Ascending aorta (tissue), 2 donors: ENCODE measurements at regions not wholly inside any gene's neighbourhood (a gene's known extent, or its start where the extent isn't known, plus 50 kb on each side); places are given as distances from the start of the nearest gene placed in this dataset.
"Not testable (repeated sequence)": the region's sequence is repeated elsewhere in the genome, so short reads cannot be mapped to it uniquely, and the experiment has no call there.

Source experiments
- DNase-seq, 2 donors: peaks; one replicate each; pipeline ENCODE4 v3.0.0-alpha.2; 2019; ENCODE audit warnings: low spot score in 2 of 2
- H3K27ac ChIP-seq, 2 donors: fragments of 200-600 bp; sonication (generic); one replicate each; pipeline ENCODE4 v1.5.1; 2016 to 2017; ENCODE audit warnings: mild to moderate bottlenecking in 1 of 2
- H3K27me3 ChIP-seq: fragments of 200-600 bp; sonication (generic); one replicate; pipeline ENCODE4 v1.5.1; 2017
- H3K36me3 ChIP-seq, 2 donors: fragments of 200-600 bp; sonication (generic); one replicate each; pipeline ENCODE4 v1.5.1; 2016
- H3K4me1 ChIP-seq, 2 donors: fragments of 200-600 bp; sonication (generic); one replicate each; pipeline ENCODE4 v1.5.1; 2016 to 2017; ENCODE audit warnings: mild to moderate bottlenecking in 1 of 2
- H3K4me3 ChIP-seq, 2 donors: fragments of 200-600 bp; sonication (generic); one replicate each; pipeline ENCODE4 v1.5.1; 2016 to 2017; ENCODE audit warnings: mild to moderate bottlenecking in 1 of 2
- H3K9me3 ChIP-seq, 2 donors: fragments of 200-600 bp; sonication (generic); one replicate each; pipeline ENCODE4 v1.5.1; 2016
- intact Hi-C: fragments of 100-400 bp; cut with DNase I; formaldehyde crosslinking; loops from one replicate; pipeline ENCODE4 v1.15.1; 2023
- TF ChIP-seq, protein P1 (sequence below), 3 experiments: fragments of 200-600 bp in 2 of 3; fragments of 450-650 bp in 1 of 3; sonication (generic) in 2 of 3; IDR thresholded peaks; one replicate each; pipeline ENCODE4 v1.5.1; 2016 to 2019; ENCODE audit warnings: antibody characterized with exemption in 3 of 3, mild to moderate bottlenecking in 1 of 3, moderate library complexity in 1 of 3

DNA sequence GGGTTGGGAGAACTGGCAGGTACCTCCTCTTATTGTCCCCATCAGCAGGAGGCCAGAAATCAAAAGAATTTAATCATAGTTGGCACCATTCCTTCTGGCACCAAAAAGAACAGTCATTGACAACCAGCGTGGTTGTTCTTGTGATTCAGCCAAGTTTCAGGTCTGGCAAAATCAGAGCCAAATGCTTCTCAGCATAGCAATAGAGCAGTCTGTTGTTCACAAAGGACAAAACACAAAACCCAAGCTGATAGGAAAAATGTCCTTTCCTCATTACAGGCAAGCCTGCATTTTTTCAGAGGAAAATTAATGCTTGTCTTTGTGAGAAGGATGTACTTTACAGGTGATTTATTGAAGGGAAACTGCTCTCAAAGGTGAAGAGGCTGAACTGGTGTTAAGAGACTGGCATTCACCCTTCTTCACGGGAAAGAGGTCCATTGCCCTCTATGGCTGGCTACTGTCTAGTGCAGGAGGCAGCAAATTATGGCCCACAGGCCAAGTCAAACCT, 241.8 kb upstream of the ARHGAP42 start:
- no peaks in the 10 kb centered on the region for H3K36me3 ChIP-seq
- no peak overlapping the region for H3K27ac ChIP-seq
- no peaks in the 10 kb centered on the region for H3K4me1 ChIP-seq
- no peaks in the 10 kb centered on the region for H3K27me3 ChIP-seq
- no peaks in the 10 kb centered on the region for H3K9me3 ChIP-seq
- intact Hi-C loops: no loop called here
- TF ChIP-seq, protein P1, sequence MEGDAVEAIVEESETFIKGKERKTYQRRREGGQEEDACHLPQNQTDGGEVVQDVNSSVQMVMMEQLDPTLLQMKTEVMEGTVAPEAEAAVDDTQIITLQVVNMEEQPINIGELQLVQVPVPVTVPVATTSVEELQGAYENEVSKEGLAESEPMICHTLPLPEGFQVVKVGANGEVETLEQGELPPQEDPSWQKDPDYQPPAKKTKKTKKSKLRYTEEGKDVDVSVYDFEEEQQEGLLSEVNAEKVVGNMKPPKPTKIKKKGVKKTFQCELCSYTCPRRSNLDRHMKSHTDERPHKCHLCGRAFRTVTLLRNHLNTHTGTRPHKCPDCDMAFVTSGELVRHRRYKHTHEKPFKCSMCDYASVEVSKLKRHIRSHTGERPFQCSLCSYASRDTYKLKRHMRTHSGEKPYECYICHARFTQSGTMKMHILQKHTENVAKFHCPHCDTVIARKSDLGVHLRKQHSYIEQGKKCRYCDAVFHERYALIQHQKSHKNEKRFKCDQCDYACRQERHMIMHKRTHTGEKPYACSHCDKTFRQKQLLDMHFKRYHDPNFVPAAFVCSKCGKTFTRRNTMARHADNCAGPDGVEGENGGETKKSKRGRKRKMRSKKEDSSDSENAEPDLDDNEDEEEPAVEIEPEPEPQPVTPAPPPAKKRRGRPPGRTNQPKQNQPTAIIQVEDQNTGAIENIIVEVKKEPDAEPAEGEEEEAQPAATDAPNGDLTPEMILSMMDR (IDR thresholded peaks at IDR 0.05): no peak
- no peak overlapping the region for H3K4me3 ChIP-seq
- DNase-seq: no peak

DNA sequence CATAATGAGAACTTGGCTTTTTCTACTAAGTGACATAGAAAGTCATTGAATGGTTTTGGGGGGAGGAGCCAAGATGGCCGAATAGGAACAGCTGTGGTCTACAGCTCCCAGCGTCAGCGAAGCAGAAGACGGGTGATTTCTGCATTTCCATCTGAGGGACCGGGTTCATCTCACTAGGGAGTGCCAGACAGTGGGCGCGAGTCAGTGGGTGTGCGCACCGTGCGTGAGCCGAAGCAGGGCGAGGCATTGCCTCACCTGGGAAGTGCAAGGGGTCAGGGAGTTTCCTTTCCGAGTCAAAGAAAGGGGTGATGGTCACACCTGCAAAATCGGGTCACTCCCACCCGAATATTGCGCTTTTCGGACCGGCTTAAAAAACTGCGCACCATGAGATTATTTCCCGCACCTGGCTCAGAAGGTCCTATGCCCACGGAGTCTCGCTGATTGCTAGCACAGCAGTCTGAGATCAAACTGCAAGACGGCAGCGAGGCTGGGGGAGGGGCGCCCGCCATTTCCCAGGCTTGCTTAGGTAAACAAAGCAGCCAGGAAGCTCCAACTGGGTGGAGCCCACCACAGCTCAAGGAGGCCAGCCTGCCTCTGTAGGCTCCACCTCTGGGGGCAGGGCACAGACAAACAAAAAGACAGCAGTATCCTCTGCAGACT, 235.2 kb upstream of the ARHGAP42 start:
- H3K36me3 ChIP-seq, H3K4me1 ChIP-seq, H3K4me3 ChIP-seq, H3K27ac ChIP-seq, H3K27me3 ChIP-seq, H3K9me3 ChIP-seq, intact Hi-C loops, DNase-seq: not testable (repeated sequence)

DNA sequence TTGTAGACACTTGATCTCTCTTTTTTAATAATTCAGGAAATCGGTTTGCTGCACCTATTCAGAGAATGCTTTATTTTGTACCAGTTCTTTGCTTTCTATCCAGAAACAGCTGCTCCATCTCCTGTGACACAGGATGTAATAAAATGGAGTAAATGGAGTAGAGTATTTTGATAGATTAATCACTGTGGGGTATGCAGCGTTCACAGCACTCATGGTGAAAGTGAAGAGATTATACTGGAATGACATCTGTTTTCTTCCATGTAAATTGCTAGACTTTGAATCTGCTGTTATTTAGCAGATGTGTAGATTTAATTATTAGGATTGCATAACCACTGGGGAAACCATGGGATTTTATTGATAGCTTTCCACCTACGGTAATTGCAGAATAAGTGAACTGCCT, 227.3 kb upstream of the ARHGAP42 start:
- no peak overlapping the region for H3K4me3 ChIP-seq
- no peaks in the 10 kb centered on the region for H3K4me1 ChIP-seq
- DNase-seq: no peak
- no peaks in the 10 kb centered on the region for H3K27me3 ChIP-seq
- TF ChIP-seq, protein P1 (IDR thresholded peaks at IDR 0.05): no peak
- H3K27ac ChIP-seq: no peak overlapping the region
- no peaks in the 10 kb centered on the region for H3K9me3 ChIP-seq
- intact Hi-C loops: no loop called here
- no peaks in the 10 kb centered on the region for H3K36me3 ChIP-seq

DNA sequence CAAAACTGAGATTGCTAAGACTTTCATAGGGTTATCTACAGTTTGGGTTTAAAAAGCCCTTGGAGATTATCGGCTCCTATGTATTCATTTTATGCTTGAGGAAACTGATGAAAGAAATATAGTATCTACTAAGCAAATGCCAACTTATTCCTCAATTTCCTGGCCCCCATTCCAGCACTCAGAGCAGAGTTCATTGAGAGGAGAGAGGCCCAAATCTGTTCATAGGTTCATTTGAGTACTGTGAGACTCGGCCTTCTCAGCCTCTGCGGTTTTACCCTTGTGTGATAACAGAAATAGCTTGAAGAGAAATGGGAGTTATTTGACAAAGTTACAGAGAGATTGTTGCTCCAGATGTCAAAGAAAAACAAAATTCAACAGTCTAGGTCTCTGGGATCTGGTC, 226.7 kb upstream of the ARHGAP42 start:
- no peaks in the 10 kb centered on the region for H3K36me3 ChIP-seq
- H3K4me1 ChIP-seq: no peaks in the 10 kb centered on the region
- no peak overlapping the region for H3K27ac ChIP-seq
- no peak for DNase-seq
- intact Hi-C loops: no loop called here
- TF ChIP-seq, protein P1 (IDR thresholded peaks at IDR 0.05): no peak
- H3K27me3 ChIP-seq: no peaks in the 10 kb centered on the region
- no peak overlapping the region for H3K4me3 ChIP-seq
- no peaks in the 10 kb centered on the region for H3K9me3 ChIP-seq

DNA sequence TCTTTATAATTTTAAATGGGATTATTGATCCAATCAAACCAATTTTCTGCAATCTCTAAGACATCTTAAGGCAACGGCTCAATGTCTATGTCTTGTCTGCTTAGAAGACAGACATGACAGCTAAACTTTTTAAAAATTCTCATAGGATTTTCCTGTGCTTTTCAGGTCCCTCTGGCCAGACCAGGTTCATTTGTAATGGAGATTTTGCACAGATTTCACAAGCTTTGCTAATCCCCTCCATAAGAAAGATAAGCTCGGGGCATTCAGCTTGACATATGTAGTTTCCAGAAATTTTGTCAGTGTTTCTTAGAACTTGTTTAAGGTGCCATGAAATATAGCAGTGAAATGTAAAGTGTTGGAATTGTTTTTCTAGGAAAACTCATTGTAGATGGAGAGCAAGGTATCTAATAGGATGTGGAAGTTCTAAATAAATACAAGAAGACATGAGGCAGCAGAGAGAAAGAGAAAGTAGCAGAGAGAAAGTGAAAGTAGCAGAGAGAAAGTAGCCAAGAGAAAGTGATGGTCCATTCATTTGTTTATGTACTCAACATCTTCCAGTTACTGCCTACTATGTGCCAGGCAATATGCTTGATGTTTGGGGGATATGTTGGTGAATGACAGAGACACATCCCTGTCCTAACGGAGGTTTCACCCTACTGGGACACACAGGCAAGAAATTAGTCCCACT, 219.1 kb upstream of the ARHGAP42 start:
- intact Hi-C loops: no loop called here
- no peak for DNase-seq
- TF ChIP-seq, protein P1 (IDR thresholded peaks at IDR 0.05): no peak

DNA sequence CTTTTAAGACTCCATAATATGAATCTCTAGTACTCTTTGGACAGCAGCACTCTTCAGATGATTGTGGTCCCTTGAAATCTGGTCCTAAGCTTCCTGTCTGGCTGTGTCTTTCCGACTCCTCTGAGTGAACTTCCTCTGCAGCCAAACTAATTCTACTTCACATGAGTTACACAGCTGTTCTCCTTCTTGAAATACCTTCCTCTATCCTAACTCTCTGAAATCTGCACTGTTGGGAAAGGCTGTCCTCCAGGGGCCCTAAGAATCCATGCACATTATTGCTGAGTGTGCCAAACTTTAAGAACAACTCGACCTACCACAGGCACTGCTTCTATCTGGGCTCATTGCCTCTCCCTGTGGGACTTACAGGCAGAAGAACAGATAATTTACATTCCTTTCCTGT, 217.3 kb upstream of the ARHGAP42 start:
- H3K27ac ChIP-seq: no peak overlapping the region
- intact Hi-C loops: no loop called here
- DNase-seq: no peak
- no peaks in the 10 kb centered on the region for H3K27me3 ChIP-seq
- H3K9me3 ChIP-seq: no peaks in the 10 kb centered on the region
- H3K4me3 ChIP-seq: no peak overlapping the region
- no peaks in the 10 kb centered on the region for H3K4me1 ChIP-seq
- no peaks in the 10 kb centered on the region for H3K36me3 ChIP-seq
- TF ChIP-seq, protein P1 (IDR thresholded peaks at IDR 0.05): no peak

More for the DNA sequence above, 219.1 kb upstream of the ARHGAP42 start:
- Histone ChIP-seq H3K27me3 (no peaks in the 10 kb centered on the region), H3K9me3 (no peaks in the 10 kb centered on the region), H3K4me1 (no peaks in the 10 kb centered on the region), H3K36me3 (no peaks in the 10 kb centered on the region), H3K27ac (no peak overlapping the region), H3K4me3 (no peak overlapping the region)
